ENCODE measurements at regions not wholly inside any gene's neighbourhood (a gene's known extent, or its start where the extent isn't known, plus 50 kb on each side); places are given as distances from the start of the nearest gene placed in this dataset.

DNA sequence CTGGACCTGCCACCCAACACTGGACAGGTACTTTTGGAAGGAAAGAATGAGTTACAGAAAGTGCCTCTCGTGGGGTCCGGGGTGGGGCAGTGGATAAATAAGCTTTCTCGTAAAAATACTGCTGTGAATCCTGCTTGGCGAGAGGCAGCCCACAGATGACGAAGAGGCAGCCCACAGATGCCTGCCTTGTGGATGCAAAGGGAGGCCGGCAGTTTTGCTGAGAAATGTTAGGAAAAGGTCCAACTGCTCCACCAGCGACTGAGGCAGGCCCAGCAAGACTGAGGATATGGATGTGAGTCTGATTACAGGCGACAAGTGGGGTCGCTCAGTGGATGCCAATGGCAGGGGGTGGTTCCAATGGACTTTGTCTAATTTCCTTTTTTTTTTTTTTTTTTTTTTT, 79.1 kb upstream of the PPP1R26 start:
- Histone ChIP-seq H3K27me3 (peaks cover 0 to 8% of the 10 kb centered on the region in 2 donors), H3K27ac (no peak overlapping the region)
- intact Hi-C loops (cut with DNase I): no loop called here

DNA sequence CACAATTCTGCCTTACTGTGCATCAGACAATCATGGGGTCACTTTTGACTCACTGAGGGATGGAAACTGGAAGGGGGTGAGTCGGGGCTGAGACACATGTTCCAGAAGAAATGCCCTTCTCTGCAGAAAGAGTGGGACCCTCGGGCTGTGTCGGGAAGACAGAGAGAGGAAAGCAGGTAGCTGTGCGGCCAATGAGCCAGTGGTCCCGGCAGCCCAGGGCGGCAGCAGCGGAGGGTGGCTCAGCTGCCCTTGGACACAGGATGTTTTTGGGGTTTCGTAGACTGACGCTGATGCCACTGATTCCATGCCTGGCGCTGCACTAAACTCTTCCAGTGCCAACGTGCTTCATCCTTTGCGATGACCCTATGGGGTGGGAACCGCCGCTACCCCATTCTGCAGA, 78.4 kb upstream of the PPP1R26 start:
- no peak for ATAC-seq
- H3K36me3 ChIP-seq: no peaks in the 10 kb centered on the region
- peak in 1 of 4 donors; percentile 45 for DNase-seq
- no peaks in the 10 kb centered on the region for H3K4me1 ChIP-seq
- peaks cover 0 to 11% of the 10 kb centered on the region in 2 donors for H3K9me3 ChIP-seq
- intact Hi-C loops (cut with DNase I): no loop called here
- H3K27ac ChIP-seq: no peak overlapping the region
- H3K27me3 ChIP-seq: peaks cover 0 to 8% of the 10 kb centered on the region in 2 donors
- H3K4me3 ChIP-seq: no peak overlapping the region
- TF ChIP-seq, protein P1, sequence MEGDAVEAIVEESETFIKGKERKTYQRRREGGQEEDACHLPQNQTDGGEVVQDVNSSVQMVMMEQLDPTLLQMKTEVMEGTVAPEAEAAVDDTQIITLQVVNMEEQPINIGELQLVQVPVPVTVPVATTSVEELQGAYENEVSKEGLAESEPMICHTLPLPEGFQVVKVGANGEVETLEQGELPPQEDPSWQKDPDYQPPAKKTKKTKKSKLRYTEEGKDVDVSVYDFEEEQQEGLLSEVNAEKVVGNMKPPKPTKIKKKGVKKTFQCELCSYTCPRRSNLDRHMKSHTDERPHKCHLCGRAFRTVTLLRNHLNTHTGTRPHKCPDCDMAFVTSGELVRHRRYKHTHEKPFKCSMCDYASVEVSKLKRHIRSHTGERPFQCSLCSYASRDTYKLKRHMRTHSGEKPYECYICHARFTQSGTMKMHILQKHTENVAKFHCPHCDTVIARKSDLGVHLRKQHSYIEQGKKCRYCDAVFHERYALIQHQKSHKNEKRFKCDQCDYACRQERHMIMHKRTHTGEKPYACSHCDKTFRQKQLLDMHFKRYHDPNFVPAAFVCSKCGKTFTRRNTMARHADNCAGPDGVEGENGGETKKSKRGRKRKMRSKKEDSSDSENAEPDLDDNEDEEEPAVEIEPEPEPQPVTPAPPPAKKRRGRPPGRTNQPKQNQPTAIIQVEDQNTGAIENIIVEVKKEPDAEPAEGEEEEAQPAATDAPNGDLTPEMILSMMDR (IDR thresholded peaks at IDR 0.05): no peak

More for the DNA sequence above, 79.1 kb upstream of the PPP1R26 start:
- H3K4me3 ChIP-seq: no peak overlapping the region
- H3K9me3 ChIP-seq: peaks cover 0 to 14% of the 10 kb centered on the region in 2 donors
- TF ChIP-seq, protein P1 (IDR thresholded peaks at IDR 0.05): no peak
- ATAC-seq: no peak
- DNase-seq: peak in 1 of 4 donors; percentile 27
- no peaks in the 10 kb centered on the region for H3K4me1 ChIP-seq
- no peaks in the 10 kb centered on the region for H3K36me3 ChIP-seq

DNA sequence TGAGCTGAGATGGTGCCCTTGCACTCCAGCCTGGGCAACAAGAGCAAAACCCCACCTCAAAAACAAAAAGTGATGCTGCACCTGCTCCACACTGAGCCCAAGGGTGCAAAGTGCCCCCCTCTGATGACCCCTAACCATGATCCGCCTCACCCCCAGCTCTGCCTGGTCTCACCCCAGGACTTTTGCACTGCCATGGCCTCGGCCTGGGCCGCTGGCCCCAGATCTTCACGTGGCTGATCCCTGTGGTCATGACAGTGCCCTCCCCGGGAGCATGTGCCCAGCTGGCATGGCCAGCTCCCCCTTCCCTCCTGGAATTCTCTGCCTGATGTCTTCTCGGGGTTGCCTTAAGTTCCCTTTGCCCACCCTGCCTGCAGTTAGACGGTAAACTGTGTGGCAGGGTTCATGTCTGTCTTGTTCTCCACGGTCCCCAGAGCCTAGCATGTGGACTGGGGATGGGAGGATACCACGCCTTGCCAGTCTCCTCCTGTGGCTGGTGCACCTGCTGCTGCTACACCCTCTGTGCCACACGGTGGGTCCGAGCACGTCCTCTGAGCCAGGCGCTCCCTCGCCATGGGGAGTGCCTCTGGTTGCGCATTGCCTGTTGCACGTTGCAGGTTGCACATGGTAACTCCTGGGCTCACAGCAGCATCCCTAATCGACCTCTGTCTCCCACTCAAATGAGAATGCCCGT, 77.4 kb upstream of the PPP1R26 start:
- H3K36me3 ChIP-seq: no peaks in the 10 kb centered on the region
- intact Hi-C loops (cut with DNase I): no loop called here
- H3K27ac ChIP-seq: no peak overlapping the region
- peaks cover 0 to under 1% of the 10 kb centered on the region in 2 donors for H3K9me3 ChIP-seq
- no peak overlapping the region for H3K4me3 ChIP-seq
- ATAC-seq: no peak
- no peaks in the 10 kb centered on the region for H3K4me1 ChIP-seq
- TF ChIP-seq, protein P1 (IDR thresholded peaks at IDR 0.05): no peak
- peak in 1 of 4 donors; percentile 67 for DNase-seq
- H3K27me3 ChIP-seq: peaks cover 0 to 8% of the 10 kb centered on the region in 2 donors

GRCh38 chr9:135402739-135403695, 76.6 kb upstream of the PPP1R26 start:
- no peaks in the 10 kb centered on the region for H3K9me3 ChIP-seq
- DNase-seq: peak in 1 of 4 donors; percentile 67
- peaks cover 0 to 8% of the 10 kb centered on the region in 2 donors for H3K27me3 ChIP-seq

More at GRCh38 chr9:135402739-135403695, 76.6 kb upstream of the PPP1R26 start:
- intact Hi-C loops (cut with DNase I): no loop called here
- no peak overlapping the region for H3K4me3 ChIP-seq
- TF ChIP-seq, protein P1 (IDR thresholded peaks at IDR 0.05): no peak
- H3K36me3 ChIP-seq: no peaks in the 10 kb centered on the region
- no peak for ATAC-seq
- no peaks in the 10 kb centered on the region for H3K4me1 ChIP-seq
- H3K27ac ChIP-seq: no peak overlapping the region
